ENCODE measurements at regions not wholly inside any gene's neighbourhood (a gene's known extent, or its start where the extent isn't known, plus 50 kb on each side); places are given as distances from the start of the nearest gene placed in this dataset.
"Not testable (repeated sequence)": the region's sequence is repeated elsewhere in the genome, so short reads cannot be mapped to it uniquely, and the experiment has no call there.

DNA sequence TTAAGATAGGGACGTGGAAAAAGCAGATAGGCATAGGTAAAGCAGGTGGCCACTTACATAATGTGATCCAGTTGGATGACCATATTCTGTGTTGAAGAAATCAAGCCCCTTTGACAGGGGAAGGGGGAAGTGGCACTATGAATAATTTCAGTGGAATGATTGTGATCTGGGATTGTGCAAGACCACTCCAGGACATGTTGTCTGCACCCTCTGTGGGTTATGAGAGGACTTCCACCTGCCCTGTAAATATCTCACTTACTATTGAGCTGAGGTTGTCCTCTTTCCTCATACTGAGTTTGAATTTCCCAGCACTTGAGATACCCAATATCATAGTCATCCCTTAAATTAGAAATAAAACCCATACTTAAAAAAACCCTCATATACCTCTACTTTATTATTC lies 220.7 kb downstream of the IRS1 start:
- peak; percentile 48 for DNase-seq (ENCODE audit: low read depth)

DNA sequence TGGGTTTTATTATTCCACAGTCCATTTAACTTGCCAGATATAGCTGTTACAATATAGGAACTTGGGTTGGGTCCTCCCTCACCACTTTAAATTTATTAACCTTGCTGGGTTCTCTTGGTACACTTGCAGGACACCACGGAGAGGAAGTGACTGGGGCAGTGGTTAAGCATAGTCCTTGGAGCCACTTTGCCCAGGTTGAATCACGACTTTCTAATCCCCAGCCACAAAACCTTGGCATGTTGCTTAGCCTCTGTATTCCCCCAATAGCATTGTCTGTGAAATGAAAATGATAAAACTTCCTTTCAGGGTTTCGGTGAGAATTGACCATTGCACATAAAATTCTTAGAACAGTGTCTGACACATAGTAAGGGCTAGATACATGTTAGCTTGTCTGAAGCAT lies 221.2 kb downstream of the IRS1 start:
- DNase-seq (ENCODE audit: low read depth): no peak

DNA sequence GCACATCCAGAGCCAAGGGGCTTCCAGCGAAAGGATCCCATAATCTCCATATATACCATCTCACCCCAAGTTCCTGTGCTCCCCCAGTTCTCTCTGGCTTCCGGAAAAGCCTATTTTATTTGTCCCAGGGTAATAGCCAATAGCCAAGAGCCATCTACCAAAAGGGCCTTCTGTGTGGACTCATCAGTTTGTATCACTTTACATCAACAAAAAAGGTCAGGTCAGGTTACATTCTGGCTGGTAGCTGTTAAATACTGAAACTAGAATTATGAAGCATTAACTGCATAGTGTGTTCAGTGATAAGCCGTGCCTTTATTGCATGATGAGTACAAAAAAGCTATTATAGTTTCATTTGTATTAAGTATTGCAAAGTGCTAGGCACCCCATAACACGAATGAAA lies 223.7 kb downstream of the IRS1 start:
- no peak for DNase-seq (ENCODE audit: low read depth)

DNA sequence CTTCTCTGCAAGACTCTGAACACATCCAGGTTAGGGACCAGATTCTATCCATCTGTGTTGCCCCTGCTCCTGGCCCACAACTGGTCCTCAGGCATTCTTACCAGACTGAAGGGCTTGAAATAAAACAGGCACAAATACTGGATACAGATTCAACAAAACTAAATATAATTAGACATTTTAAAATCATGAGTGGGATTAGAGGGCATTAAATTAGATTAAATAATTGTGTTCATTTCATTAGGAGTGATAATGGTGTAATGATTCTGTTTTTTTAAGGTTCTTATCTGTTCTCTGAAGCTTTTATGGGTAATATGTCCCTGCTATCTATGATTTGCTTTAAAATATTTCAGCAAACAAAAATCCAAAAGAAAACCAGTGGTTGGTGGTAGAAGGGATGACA lies 226.5 kb downstream of the IRS1 start:
- no peak for DNase-seq (ENCODE audit: low read depth)

DNA sequence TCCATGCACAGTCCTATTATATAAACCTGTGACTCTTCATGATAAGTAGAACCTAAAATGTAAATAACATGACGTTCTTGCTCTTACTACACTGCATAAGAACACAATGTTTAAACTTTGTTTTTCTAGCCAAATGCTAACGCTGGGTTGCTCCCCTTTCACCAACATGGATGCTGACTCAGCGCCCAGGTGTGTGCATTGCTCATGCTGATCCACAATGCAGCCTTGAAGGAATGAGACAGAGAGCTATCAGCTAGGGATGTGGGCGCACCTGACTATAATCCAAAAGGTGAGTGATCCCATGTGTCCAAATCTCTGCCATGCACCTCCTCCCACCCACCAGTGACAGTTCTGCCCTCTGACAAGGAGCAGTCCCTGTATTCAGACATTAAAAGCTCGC lies 235.0 kb downstream of the IRS1 start:
- no peak for DNase-seq (ENCODE audit: low read depth)

DNA sequence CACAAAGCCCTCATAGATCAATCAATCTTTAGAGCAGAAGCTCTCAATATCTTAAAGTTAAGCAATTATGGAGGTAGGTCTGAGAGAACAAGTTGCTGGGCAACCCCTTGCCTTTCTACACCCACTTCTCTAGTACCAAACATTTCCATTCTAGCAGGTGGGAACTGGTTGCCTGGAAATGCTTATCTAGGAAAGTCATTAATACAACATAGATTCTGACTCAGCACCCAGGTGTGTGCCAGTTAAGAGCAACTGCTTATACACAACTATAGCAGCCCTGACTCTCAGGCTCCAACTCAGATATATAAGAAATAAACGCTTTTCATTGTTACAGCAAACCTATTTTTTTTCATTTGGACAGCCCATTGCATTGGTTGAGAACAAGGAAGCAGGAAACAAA lies 237.7 kb downstream of the IRS1 start:
- no peak for DNase-seq (ENCODE audit: low read depth)

DNA sequence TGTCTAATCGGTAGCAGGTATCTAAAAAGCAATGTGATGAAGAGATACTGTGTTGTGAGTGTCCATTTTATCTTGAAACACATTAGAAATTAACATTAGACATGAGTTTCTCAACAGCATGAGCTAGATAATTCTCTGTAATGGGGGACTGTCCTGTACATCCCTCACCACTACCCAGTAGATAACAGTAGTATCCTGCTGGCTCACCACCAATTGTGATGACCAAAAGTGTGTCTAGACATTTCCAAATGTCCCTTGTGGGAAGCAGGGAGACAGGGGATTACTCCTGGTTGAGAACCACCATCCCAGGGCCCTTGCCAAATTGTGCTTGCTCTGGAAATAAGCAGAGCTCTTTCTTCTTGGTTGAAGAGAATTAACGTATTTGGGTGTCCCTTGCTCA lies 239.3 kb downstream of the IRS1 start:
- no peak for DNase-seq (ENCODE audit: low read depth)

DNA sequence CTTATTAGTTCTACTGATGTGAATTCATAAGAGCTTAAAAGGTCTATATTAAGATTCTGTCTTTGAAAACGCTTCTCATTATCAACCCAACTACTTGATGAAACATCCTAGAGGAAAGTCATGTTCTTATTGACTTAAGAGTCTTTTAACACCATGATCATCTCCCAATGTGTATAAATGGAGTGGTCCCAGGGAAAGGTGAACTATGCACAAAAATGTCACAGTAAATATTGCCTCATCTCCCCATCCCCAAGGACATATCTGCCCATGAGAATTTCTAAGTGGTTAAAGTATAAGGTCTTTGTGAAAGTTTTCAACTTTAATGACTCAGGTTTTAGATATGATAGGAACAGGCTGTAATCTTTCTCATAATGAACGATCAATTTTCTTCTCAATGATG lies 240.1 kb downstream of the IRS1 start:
- DNase-seq (ENCODE audit: low read depth): no peak

DNA sequence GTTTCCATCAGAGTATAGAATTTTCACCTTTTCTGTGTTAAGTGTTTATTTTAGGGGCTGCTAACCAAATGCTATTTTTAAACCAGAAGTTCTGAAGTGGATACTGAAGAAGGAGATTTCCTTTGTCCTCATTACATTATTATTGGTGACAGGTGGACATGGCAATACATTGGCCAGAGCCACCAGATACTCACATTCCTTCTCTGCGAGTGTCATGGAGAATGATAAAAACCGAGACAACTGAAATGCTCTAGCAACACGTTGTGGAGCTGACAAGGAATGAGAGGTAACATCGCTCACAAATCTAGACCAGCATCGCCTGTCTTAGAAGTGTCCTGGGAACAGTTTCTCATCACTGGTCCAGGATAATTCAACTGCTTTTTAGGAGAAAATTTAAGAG lies 241.2 kb downstream of the IRS1 start:
- DNase-seq (ENCODE audit: low read depth): no peak

DNA sequence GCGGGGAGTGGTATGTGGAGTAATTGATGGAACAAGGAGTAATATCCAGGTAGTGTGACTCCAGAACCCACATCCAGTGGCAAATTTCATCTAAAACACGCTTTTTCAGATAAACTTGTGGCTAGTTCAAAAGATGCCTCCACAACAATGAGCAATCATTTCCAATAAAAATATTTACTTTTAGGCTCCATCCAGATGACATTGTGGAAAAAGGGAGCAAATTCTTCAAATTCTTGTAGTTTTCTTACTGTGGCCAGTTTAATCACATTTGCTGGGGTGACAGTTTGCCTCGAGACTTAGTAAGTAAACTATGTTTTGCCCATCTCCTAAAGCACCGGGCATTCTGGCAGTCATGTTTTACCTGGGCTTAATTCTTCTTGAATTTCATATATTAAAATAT lies 243.6 kb downstream of the IRS1 start:
- DNase-seq (ENCODE audit: low read depth): no peak

DNA sequence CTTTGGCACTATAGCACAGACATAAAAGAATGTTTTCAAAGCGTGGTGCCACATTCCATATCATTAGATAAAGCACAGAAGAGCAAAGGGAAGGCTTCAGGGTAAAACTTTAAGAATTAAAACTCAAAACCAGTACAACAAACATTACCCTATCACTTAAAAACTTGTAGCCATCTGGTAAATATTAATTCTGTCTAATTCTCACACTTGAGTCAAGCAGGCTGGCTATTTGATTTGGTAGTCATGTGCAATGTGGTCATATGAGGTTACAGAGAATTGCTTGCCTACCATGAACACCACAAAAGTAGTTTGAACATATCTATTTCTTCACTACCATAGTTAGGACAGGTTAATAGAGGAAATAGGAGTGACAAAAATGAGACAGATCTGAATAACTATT lies 244.9 kb downstream of the IRS1 start:
- DNase-seq (ENCODE audit: low read depth): no peak

DNA sequence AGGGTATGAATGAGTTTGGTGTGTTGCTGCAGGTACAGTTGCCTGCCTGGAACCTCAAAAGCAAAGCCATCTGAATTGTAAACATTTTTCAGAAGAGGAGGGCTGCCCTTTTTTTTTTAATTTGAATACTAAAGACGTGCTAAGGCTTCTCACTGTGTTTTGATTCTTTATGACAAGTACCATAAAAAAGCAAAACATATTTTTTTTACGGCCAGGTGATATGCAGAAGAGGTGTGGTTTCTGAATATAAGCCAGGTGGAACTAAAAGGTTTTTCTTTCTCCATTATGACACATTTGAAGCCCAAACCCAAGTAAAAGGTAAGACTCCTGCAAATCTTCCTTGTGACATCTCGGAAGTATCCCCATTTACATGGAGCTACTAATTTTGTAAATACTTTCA lies 246.3 kb downstream of the IRS1 start:
- DNase-seq (ENCODE audit: low read depth): no peak

DNA sequence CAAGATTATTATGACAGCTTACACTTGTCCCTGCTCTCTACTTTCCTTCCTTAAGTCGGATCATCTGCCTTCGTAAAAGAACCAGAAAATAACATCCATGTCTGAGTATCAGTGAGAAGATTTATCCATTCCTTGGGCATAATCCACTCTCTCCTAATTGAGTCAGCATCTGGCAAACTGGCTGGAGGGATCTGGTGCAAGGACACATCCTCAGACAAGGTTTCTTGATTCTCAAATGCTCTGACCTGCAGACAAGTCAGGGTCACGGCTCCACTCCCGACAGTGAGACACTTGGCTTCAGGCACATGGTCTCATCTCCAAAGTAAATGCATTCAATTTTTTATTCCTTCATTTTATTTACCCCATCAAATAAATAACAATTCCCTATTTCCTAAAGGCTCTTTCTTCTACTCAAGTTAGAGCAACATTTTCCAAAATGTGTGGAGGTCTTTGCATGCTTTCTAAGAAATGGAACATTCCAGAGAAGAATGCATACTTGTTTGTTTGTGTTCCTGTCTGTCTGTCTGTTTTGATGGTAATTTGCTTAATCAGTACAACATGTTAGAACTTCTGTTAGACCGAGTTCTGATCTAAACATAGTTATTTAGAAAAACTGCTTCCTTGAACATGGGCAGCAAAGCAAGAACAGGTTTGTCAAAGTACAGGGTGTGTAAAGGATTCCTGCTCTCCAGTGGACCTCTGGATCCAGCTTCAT lies 246.9 kb downstream of the IRS1 start:
- DNase-seq (ENCODE audit: low read depth): no peak

DNA sequence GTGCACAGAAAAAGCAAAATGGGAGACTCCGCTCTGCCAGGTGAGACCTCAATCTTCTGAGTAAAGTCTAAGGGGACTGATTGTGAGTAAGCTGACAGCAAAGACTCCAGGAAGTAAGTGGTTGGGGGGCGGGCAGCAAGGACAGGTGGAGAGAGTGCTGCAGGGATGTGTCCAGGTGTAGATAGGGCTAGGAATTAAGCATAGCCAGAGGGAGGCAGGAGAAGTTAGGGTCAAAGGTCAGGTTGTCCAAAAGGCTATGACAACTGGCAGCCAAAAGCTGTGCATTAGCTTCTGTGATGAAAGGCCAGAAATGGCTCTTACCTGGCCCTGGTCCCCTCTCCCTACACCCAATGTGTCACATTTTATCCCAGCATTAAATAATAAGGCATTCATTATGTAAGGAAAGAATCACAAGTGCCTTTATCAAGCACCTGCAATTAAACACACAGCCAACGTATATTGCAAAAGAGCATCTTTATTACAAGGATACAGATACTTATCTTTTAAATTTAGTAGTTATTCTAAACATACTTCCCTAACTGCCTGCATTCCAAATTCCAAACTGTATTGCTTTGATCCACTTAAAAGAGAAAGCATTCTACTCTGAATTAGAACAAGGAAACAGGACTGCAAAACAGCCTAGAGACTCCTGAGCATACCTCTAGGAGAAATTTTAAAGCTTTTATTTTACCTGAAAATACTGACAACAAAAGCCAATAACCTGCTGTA lies 247.9 kb downstream of the IRS1 start:
- DNase-seq (ENCODE audit: low read depth): no peak

DNA sequence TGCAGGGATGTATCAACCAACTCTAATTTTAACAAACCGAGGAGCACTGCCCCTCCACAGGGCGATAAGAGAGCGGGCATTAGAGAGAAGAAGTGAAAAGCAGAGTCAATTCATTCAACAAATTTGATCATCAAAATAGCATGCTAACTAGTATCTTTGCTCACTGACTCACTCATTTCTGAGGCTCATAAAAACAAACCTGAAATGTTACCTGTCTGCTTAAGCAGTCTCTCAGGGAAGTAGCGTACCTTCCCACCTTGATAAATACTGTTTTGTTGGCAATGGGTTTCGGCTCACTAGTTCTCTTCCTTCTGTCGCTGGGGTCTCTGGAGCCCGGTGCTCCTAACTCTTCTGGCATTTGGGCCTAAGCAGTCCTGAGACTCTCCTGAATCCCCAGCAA lies 248.8 kb downstream of the IRS1 start:
- DNase-seq (ENCODE audit: low read depth): no peak

DNA sequence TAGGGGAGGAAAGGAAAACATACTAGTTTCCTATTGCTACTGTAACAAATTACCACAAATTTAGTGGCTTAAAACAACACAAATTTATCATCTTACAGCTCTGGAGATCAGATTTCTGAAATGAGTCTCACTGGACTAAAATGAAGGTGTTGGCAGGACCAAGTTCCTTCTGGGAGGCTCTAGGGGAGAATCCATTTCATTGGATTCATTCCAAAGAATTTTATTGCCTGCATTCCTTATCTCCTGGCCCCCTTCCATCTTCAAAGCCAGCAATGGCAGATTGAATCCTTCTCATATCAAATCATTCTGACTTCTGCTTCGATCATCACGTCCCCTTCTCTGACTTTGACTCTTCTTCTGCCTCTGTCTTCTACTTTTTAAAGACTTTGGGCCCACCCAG lies 250.9 kb downstream of the IRS1 start:
- no peak for DNase-seq (ENCODE audit: low read depth)

DNA sequence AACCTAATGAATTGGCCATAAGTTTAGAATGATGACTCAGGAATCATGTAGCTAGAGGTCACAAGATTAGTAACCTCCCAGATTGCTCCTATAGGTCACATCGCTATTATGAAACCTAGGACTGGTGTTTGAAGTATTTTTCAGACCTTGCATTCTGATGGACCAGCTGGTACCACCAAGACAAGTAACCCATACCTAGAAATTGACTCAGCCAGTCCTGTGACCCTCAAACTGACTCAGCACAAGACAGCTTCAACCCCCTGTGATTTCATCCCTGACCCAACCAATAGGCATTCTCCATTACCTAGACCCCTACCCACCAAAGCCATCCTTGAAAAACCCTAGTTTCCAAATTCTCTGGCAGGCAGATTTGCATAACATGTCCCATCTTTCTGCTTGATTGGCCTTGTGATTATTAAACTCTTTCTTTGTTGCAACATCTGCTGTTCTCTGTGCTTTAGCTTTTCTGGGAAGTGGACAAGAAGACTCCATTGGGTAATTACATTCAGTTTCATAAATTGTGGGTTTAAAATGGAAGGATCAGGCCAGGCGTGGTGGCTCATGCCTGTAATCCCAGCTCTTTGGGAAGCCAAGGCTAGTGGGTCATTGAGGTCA lies 254.9 kb downstream of the IRS1 start:
- DNase-seq (ENCODE audit: low read depth): peak; percentile 48

DNA sequence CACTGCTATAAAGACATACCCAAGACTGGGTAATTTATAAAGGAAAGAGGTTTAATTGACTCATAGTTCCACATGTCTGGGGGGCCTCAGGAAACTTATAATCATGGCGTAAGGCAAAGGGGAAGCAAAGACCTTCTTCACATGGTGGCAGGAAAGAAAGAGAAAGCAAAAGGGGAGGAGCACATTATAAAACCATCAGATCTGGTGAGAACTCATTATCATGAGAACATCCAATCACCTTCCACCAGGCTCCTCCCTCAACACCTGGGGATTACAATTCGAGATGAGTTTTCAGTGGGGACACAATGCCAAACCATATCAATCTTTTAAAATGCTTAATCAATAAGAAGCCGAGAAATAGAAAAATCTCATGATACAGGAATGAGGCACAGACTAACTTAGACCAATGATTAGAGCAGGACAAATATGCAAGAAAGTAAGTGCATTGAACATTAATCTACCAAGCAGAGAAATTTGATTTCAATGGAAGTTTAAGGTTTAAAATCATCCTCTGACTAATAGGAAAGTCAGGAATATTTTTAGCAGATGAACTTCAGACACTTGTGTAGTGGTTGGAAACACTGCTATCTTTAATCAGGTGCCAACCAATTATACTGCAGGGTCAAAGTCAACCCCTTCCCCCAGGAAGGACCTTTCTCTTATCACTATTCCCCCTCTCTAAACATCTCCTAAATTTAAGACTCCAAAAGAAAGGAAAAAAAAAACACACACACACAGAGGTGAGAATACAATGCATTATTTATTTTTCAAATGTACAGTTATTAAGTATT lies 259.2 kb downstream of the IRS1 start:
- DNase-seq (ENCODE audit: low read depth): no peak

DNA sequence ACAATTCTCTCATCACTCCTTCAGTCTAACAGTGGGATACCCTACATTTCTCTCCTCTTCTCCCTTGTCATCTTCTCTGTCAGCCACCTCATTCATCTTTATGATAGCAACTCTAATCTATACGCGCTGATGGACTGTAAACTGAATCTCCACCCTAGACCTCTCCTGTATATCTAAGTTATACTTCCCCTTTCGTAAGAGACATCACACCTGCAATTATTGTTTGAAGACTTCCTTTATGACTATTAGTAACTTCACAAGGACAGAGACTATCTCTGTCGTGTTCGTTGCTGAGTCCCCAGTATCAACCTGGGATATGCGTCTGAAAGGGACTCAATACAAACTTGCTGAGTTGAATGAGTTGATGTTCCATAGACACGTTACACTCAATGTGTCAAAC lies 263.2 kb downstream of the IRS1 start:
- no peak for DNase-seq (ENCODE audit: low read depth)

DNA sequence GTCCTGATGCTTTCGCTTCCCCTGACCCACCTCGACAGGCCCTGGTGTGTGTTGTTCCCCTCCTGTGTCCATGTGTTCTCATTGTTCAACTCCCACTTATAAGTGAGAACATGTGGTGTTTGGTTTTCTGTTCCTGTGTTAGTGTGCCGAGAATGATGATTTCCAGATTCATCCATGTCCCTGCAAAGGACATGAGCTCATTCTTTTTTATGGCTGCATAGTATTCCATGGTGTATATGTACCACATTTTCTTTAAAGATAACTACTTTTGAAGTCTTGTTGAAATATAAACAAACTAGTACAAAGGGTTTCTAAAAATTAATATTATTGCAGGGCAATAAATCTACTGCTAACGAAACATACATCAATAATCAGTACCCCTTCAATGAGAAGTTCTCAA lies 266.6 kb downstream of the IRS1 start:
- DNase-seq (ENCODE audit: low read depth): not testable (repeated sequence)

DNA sequence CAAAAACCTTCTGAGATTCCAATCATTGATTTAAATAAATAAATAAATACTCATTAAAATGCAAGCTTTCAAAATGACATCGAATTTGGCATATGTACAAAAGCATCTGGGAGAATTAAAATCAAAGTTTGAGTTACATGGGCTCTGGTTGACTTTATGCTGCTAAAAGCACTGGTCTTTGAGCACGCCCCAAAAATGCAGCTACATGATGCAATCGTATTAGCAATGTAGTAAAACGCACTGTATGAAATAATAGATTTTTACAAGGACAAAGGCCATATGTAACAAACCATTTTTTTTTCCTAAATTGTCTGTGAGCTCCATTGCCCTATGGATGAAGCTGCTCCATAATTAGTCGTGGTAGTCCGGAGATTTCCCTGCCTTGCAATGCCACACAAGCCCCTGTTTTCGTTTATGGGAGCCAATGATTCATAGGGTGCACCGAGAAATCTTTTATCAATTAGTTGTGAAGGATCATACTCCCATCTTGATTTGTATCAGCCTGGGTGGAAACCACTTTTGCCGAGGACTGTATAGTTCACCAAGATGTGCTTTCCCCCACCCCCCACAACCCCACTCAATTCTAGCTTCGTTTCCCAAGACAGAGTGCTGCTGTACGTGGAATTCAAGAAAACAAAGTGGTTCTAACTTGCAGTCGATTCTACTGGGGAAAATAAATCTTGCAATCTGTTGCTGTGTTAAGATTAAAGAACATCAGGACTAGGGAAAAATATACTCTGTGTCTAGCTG lies 268.4 kb downstream of the IRS1 start:
- DNase-seq (ENCODE audit: low read depth): no peak

DNA sequence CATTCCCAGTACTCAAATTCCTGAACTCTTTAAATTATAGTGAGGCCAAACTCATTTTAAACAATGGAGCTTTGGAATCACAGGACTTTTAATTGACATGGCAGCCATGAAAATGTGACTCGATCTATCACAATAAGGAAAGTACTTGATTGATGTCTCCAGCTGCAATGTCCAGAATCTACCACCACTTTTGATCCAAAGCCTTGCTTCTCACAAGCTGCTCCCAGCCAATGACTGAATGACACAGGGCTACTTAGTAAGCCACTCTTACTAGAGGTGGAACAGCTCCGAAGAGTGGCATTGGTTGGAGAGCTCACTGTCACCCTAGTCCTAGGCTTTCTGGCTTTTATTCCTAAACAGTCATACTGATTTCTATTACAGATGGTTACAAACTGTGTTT lies 270.1 kb downstream of the IRS1 start:
- no peak for DNase-seq (ENCODE audit: low read depth)

Data from HS-5 (cell line).